AG04449 (cell line): ENCODE measurements at regions not wholly inside any gene's neighbourhood (a gene's known extent, or its start where the extent isn't known, plus 50 kb on each side); places are given as distances from the start of the nearest gene placed in this dataset.

Experiments used
- CTCF ChIA-PET: fragments of 350-600 bp; formaldehyde crosslinking; extraction: SDS; loops from one replicate; lab custom pipeline; 2021; ENCODE audit warnings: antibody characterized with exemption; lab: Yijun Ruan, JAX
- POLR2A ChIA-PET: fragments of 400-600, 350-600 bp; formaldehyde crosslinking; extraction: SDS; loops from one replicate; lab custom pipeline; 2020; ENCODE audit warnings: antibody characterized with exemption, inconsistent platforms; lab: Yijun Ruan, JAX
- DNase-seq: peaks from one replicate; pipeline ENCODE4 v3.0.0-alpha.2; 2010; ENCODE audit warnings: low read depth, low spot score
- H3K4me3 ChIP-seq: 2 replicates; pipeline ENCODE4 v1.5.1; 2011; ENCODE audit warnings: low read depth, mild to moderate bottlenecking, control low read depth, low read length
- CTCF ChIP-seq: IDR thresholded peaks from one replicate; pipeline ENCODE4 v1.5.1; 2011; ENCODE audit warnings: mild to moderate bottlenecking, moderate library complexity, low read length, control low read depth, inconsistent platforms; ENCODE audit not compliant: insufficient read depth; ENCODE audit errors: missing control alignments

DNA sequence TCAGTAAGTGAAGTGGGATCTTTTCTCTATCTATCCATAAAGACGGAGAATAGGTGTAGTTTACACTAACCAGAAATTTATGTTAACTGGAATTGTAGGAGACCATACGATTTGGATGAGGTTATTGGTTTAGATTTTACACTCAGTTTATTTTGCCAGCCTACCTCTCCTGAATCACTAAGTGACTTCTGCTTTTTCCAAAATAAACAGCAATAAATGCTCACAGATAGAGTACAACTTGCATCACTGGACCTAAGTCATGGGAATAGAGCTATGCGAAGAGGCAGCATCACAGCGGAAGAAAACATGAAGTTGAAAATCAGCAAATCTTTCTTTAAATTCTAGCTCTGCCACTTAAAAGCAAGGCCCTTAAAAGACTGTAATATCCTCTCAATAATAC lies 781.0 kb downstream of the LIG4 start:
- H3K4me3 ChIP-seq: no peak overlapping the region
- DNase-seq: no peak
- no peak for TF ChIP-seq CTCF
- ChIA-PET CTCF (no interaction called here), POLR2A (no interaction called here)

DNA sequence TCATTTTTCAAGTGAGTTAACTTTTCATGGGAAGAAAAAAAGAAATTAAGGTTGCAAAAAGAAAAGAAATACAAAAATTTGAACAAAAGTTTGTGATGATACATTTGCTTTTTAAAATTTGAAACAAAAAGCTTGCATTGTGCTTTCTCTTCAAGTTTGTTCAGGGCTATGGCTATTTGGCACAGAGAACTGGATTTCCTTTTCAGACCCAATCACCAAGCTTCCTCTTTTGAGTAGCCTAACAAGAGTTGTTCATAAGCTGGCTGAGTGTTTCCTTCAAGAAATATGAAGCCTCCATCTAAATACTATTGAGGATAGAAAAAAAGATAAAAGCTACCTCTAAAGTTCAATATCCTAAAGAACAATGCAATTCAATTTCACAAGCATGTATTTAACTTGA lies 787.8 kb downstream of the LIG4 start:
- no peak overlapping the region for H3K4me3 ChIP-seq
- TF ChIP-seq CTCF: no peak
- ChIA-PET CTCF (no interaction called here), POLR2A (no interaction called here)
- no peak for DNase-seq

DNA sequence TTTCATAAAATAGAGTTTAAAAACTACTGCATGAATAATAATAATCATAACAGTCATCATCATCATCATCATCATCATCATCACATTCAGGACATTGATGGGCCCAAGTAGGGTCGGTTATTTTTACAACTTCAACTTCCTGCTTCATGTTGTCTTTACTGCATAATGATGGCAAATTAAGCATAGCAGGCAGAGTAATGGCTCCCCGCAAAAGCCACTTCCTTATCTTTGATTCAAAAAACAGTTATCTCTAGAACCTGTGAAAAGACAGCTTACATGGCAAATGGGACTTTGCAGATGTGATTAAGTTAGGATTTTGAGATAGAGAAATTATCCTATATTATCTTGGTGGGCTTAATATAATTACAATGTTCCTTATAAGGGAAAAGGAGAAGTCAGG lies 792.9 kb downstream of the LIG4 start:
- no peak overlapping the region for H3K4me3 ChIP-seq
- DNase-seq: no peak
- TF ChIP-seq CTCF: no peak
- CTCF ChIA-PET: no interaction called here
- POLR2A ChIA-PET: no interaction called here

GRCh38 chr13:107421951-107422350 lies 793.4 kb downstream of the LIG4 start:
- no peak for DNase-seq
- ChIA-PET POLR2A (no interaction called here), CTCF (no interaction called here)
- no peak for TF ChIP-seq CTCF
- no peak overlapping the region for H3K4me3 ChIP-seq

GRCh38 chr13:107421028-107421427 lies 794.3 kb downstream of the LIG4 start:
- POLR2A ChIA-PET: no interaction called here
- DNase-seq: no peak
- no peak for TF ChIP-seq CTCF
- CTCF ChIA-PET: no interaction called here
- no peak overlapping the region for H3K4me3 ChIP-seq

- TF ChIP-seq CTCF: no peak
- no peak for DNase-seq
- no peak overlapping the region for H3K4me3 ChIP-seq
- CTCF ChIA-PET: no interaction called here
- POLR2A ChIA-PET: no interaction called here
Measured at GRCh38 chr13:107413005-107413404, 802.3 kb downstream of the LIG4 start.
